ENCODE measurements at regions not wholly inside any gene's neighbourhood (a gene's known extent, or its start where the extent isn't known, plus 50 kb on each side); places are given as distances from the start of the nearest gene placed in this dataset.

GRCh38 chr11:112835591-112836255 lies 125.5 kb upstream of the NCAM1 start:
- DNase-seq, result no peak

- DNase-seq, result no peak
Measured at GRCh38 chr11:112836256-112836602, 125.0 kb upstream of the NCAM1 start.

DNA sequence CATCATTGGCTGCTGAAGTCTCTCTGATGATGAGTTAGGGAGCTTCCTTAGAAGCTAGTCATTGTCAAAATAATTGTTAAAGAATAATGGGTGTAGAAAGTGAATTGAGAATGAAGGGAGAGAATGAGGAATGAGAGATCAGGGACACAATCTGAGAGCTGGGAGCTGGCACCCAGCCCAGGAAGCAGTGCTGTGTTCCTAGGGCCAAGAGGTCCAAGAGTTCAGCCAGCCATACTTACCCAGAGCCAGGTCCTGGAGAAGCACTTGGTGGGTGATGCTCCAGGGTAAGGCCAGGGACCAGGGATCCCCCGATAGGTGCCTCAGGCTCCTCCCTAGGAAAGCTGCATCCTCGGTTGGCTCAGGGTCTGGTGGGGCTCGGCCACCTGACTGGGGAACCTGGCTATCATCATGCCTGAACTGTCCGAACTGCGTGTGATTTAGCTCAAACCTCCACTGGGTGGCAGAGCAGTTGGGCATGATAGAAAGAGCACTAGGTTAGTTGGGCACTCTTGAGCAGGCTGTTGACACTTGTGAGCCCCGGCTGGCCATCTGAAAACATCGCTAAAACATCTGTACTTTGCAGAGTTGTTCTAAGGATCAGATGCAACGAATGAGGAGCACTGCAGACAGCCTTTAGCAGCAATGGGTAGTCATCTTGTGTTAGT lies 123.9 kb upstream of the NCAM1 start:
- DNase-seq, result no peak

- no peak for DNase-seq
Measured at GRCh38 chr11:112839051-112839450, 122.2 kb upstream of the NCAM1 start.

DNA sequence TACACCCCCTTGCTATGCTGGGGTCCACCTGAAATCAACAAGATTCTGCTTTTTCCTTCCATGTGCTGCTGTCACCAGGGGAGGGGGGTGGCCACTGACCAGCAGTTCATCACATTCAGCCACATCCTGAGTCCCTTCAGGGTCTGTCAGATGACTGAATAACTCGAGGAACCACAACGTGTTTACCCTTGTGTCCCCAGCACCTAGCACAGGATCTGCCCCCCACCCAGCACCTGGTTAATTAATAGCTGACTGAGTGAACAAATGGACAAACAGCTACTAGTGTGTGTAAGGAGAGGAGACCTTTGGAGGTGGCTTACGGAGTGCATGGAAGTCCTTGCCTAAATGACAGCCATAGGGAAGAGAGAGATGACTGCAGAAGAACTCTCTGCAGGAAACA lies 119.5 kb upstream of the NCAM1 start:
- no peak for DNase-seq

GRCh38 chr11:112842151-112842550 lies 119.1 kb upstream of the NCAM1 start:
- DNase-seq, result no peak

- no peak for DNase-seq
Measured at GRCh38 chr11:112844517-112844916, 116.7 kb upstream of the NCAM1 start.

- no peak for DNase-seq
Measured at GRCh38 chr11:112847568-112847967, 113.7 kb upstream of the NCAM1 start.

- no peak for DNase-seq
Measured at GRCh38 chr11:112852143-112852866, 108.9 kb upstream of the NCAM1 start.

DNA sequence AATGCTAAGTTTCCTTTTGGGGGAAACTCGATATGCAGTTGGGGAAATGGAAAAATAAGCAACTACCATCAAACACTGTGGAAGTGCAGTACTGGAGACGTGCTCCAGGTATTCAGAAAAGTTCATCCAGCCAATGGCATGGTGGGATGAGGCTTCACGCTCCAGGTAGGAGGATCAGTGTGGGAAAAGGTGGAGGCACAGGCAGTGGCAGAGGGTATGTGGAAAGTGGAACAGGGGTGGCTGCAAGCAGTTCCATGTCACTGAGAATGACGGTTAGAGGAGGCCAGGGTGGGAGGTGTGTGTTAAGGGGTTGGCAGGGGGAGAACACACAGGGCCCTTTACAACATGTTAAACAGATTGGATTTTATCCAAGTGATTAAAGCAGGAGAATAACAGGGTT lies 105.1 kb upstream of the NCAM1 start:
- DNase-seq, result no peak

DNA sequence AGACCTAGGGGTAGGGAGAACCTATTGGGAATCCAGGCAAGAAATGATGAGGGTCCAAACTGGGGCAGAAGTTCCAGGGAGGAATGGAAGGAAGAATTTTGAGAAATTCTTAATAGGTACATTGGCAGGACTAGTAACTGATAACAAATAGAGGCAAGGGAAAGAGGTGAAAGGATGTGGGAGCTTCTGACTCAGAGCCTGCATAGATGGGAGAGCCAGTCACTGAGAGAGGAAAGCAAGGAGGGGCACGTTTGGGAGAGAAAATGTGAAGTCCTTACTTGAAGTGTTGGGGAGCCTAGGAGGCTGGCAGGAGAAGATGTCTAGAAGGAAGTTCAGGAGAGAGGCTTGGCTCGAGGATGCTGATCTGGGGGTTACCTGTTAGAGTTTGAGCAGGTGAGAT lies 104.6 kb upstream of the NCAM1 start:
- DNase-seq, result no peak

DNA sequence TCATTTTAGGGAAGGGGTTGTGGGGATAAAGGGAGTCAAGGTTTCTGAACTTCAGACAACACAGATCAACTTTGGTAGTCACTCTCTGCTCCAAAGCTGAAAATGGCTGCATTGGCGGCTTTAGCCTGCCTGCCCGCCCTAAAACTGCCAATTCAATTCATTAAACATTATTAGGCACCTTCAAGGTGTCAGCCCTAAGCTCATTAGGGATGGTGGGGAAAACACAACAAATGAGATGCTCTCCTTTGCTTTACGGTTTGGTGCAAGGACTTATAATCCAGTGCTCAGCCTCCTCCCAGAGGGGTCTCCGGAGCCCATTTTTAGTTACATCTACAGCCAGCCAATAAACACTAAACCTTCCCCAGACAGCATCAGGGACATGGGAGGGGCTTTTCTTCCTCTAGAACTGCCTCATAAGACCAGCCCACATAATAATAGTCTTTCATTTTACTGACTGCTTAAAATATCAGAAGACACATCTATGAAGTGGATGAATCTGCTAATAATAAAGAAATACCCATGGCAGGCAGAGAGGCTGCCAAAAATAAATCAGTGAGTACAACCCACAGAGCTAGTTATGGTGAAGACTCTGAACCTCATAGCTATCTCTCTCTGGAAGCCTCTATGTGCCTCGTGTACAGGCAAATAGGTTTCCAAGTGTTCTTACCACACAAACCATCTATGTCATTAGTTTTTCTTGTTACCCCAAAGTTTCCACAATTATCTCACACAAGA lies 102.8 kb upstream of the NCAM1 start:
- no peak for DNase-seq

GRCh38 chr11:112859787-112860186 lies 101.4 kb upstream of the NCAM1 start:
- no peak for DNase-seq

DNA sequence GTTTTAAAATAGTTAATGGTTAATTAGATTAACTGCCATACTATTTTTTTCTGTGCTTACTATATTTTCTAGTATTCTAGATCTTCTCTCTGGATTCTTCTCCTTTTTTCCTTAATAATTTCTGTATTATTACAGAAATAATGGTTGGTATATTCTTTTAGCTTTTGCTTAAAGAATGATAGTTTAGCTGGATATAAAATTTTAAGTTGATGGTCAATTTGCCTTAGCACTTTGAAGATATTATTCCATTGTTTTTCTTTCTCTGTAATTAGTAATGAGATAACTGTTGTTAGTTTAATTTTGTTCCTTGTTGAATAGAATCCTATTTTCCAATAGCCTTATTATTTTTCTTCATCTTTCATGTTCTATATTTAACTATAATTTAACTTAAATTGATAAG lies 99.9 kb upstream of the NCAM1 start:
- DNase-seq, result no peak

DNA sequence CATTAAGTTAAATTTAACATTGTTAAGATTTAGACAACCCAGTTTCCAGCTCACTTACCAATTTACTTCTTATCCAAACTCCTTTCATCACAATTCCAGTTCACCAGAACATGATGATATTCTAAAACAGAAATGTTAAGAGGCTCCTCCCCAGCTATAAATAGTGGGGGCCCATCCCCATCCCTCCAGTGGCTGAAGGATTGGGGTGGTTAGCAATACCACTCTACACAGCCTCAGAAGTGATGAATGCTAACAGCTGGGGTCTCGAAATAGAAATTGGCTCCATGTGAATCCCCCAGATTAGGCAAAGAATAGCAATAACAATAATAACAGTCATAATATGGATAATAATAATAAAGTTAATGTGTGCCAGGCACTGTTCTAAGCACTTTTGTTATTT lies 97.9 kb upstream of the NCAM1 start:
- DNase-seq, result no peak

DNA sequence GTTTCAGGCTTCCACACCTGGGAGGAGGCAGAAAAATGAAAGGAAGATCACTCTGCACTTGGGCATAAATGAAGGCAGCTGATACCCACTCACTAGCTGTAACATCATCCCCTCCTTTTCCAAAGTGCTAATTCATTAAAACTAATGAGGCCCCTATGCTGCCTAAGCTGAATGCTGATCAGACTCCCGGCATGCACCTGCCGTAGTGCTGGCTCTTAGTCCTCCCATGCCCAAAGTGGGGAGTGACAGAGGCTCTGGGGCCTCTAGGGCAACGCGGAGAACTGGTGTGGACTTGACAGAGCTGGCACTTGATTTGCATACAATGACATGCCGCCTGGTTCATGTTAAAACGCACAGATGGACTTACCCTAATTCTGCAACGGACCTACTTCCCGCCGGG lies 96.5 kb upstream of the NCAM1 start:
- no peak for DNase-seq

GRCh38 chr11:112871909-112872500 lies 89.2 kb upstream of the NCAM1 start:
- peak; percentile 86 for DNase-seq

- no peak for DNase-seq
Measured at GRCh38 chr11:112874980-112875379, 86.2 kb upstream of the NCAM1 start.

DNA sequence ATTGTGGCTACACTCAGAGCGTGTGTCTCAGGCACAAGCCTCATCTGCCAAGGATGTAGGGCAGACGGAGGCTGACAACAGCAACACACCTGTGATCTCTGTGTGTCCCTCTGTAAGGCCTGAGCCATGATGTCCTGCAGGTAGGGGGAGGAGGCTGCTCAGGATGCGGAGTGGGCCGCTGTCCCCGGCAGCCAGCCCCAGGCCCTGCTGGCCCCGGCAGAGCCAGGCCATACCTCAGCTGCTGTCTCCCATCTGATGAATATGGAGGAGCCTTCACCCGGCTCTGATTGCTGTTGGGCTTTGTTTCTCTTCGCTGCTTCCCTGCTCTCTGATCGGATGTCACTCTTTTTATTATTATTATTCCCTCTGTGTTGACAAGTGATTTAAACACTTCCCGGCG lies 83.6 kb upstream of the NCAM1 start:
- no peak for DNase-seq

GRCh38 chr11:112878033-112878601 lies 83.1 kb upstream of the NCAM1 start:
- no peak for DNase-seq

- no peak for DNase-seq
Measured at GRCh38 chr11:112880495-112880894, 80.7 kb upstream of the NCAM1 start.

DNA sequence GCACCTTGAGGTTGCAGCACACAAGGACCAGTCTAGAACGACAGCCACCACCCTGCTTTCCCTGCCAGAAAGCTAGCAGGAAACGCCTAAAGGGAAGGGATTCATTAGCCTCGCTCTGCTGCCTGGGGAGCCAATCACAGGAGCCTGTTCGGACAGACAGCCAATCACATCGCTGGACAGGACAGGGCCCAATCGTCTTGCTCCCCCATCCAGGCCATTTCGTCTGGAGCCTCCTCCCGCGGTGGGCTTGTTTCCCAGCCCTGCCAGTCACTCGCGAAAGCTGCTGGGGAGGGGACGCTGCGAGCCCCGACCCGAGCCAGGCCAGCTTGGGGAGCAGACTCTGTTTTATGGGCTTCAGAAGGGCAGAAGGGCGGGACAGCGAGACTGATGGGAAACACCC lies 79.8 kb upstream of the NCAM1 start:
- peak; percentile 80 for DNase-seq

Measured in NCI-H524 treated with DMSO at 0.1 percent for 48 hours (cell line).